ENCODE measurements at regions not wholly inside any gene's neighbourhood (a gene's known extent, or its start where the extent isn't known, plus 50 kb on each side); places are given as distances from the start of the nearest gene placed in this dataset.

GRCh38 chr5:60209146-60209840, 315.8 kb upstream of the PDE4D start:
- TF ChIP-seq POLR2A (IDR thresholded peaks at IDR 0.05), result no peak
- TF ChIP-seq CTCF (IDR thresholded peaks at IDR 0.05), result no peak
